PC-9 (cell line): ENCODE measurements at regions not wholly inside any gene's neighbourhood (a gene's known extent, or its start where the extent isn't known, plus 50 kb on each side); places are given as distances from the start of the nearest gene placed in this dataset.

Source experiments
- BruUV-seq: library from RNA; stranded (reverse); fragments of 400-500 nt; replicated peaks from 2 replicates; lab custom pipeline; 2021; lab: Mats Ljungman, UMichigan
- CTCF ChIA-PET: fragments of 300-600 bp; sonication (Branson Sonifier 250); formaldehyde crosslinking; loops from one replicate; lab custom pipeline; 2022; ENCODE audit warnings: antibody characterized with exemption; lab: Charles Lee
- POLR2A ChIA-PET: fragments of 300-600 bp; sonication (Branson Sonifier 250); formaldehyde crosslinking; loops from one replicate; lab custom pipeline; 2022; ENCODE audit warnings: antibody characterized with exemption; ENCODE audit not compliant: unreplicated experiment; lab: Charles Lee
- DNase-seq, 2 experiments: peaks; one replicate each; pipeline versions ENCODE4 v3.0.0 to v3.0.0-alpha.2; 2015 to 2022; ENCODE audit warnings: mixed read lengths in 1 of 2
- H2AFZ ChIP-seq: fragments of 200-600 bp; sonication (generic); 2 replicates; pipeline ENCODE4 v1.8.1; 2017; ENCODE audit warnings: antibody characterized with exemption
- H3F3A ChIP-seq: fragments of 200-600 bp; sonication (generic); 2 replicates; pipeline ENCODE4 v1.8.1; 2017; ENCODE audit warnings: antibody characterized with exemption, mild to moderate bottlenecking, low read depth; ENCODE audit not compliant: insufficient read depth
- H3K27ac ChIP-seq: fragments of 200-600 bp; sonication (generic); 2 replicates; pipeline ENCODE4 v1.6.1; 2016; ENCODE audit warnings: mixed run types
- H3K27me3 ChIP-seq: fragments of 200-600 bp; sonication (generic); 2 replicates; pipeline ENCODE4 v1.6.1; 2016; ENCODE audit warnings: low read depth, mixed run types; ENCODE audit not compliant: insufficient read depth
- H3K36me3 ChIP-seq: fragments of 200-600 bp; sonication (generic); 2 replicates; pipeline ENCODE4 v1.6.1; 2016; ENCODE audit warnings: low read depth, mixed run types
- H3K4me1 ChIP-seq: fragments of 200-600 bp; sonication (generic); replicated peaks from 2 replicates; pipeline ENCODE4 v1.6.1; 2016; ENCODE audit warnings: mixed run types; ENCODE audit not compliant: insufficient read depth
- H3K4me2 ChIP-seq: fragments of 200-600 bp; sonication (generic); 2 replicates; pipeline ENCODE4 v1.6.1; 2017; ENCODE audit warnings: mixed run types
- H3K4me3 ChIP-seq: fragments of 200-600 bp; sonication (generic); 2 replicates; pipeline ENCODE4 v1.6.1; 2016; ENCODE audit warnings: mixed run types
- H3K79me2 ChIP-seq: fragments of 200-600 bp; sonication (generic); 2 replicates; pipeline ENCODE4 v1.6.1; 2017; ENCODE audit warnings: low read depth, mixed run types
- H3K9me2 ChIP-seq: fragments of 200-600 bp; sonication (generic); 2 replicates; pipeline ENCODE4 v1.8.1; 2017; ENCODE audit warnings: mild to moderate bottlenecking; ENCODE audit not compliant: insufficient read depth
- H3K9me3 ChIP-seq: fragments of 200-600 bp; sonication (generic); 2 replicates; pipeline ENCODE4 v1.8.1; 2016; ENCODE audit warnings: low read depth; ENCODE audit not compliant: insufficient read depth
- H4K20me1 ChIP-seq: fragments of 200-600 bp; sonication (generic); 2 replicates; pipeline ENCODE4 v1.8.1; 2017; ENCODE audit not compliant: insufficient read depth
- CTCF ChIP-seq: fragments of 200-600 bp; sonication (generic); conservative IDR thresholded peaks from 2 replicates; pipeline ENCODE4 v1.6.1; 2017; ENCODE audit warnings: mixed run types, antibody characterized with exemption, mild to moderate bottlenecking, moderate library complexity
- EZH2 ChIP-seq: fragments of 200-600 bp; sonication (generic); IDR thresholded peaks from 2 replicates; pipeline ENCODE4 v1.8.0; 2017; ENCODE audit warnings: antibody characterized with exemption, low read depth
- intact Hi-C: fragments of 100-400 bp; cut with micrococcal nuclease; formaldehyde crosslinking; loops from one replicate; pipeline ENCODE4 v1.10.0; 2022; ENCODE audit not compliant: unreplicated experiment

- H3K9me3 ChIP-seq = no peaks in the 10 kb centered on the region
- DNase-seq = no peak
- H3K27me3 ChIP-seq = no peaks in the 10 kb centered on the region
- no peaks in the 10 kb centered on the region for H3K36me3 ChIP-seq
- H3K9me2 ChIP-seq = no peaks in the 10 kb centered on the region; the same call in 1 of the 2 replicates
- intact Hi-C loops = no loop called here
- ChIA-PET CTCF (no interaction called here), POLR2A (no interaction called here)
- TF ChIP-seq EZH2 (no peak), CTCF (no peak)
- no TSS peak for BruUV-seq
- H2AFZ ChIP-seq = no peak overlapping the region
- H3K79me2 ChIP-seq = no peaks in the 10 kb centered on the region
- no peaks in the 10 kb centered on the region for H3K4me1 ChIP-seq
- no peak overlapping the region for H3K4me3 ChIP-seq
- H3F3A ChIP-seq = no peaks in the 10 kb centered on the region
- H3K4me2 ChIP-seq = no peak overlapping the region
- H3K27ac ChIP-seq = no peak overlapping the region
- H4K20me1 ChIP-seq = no peaks in the 10 kb centered on the region
Measured at GRCh38 chr12:74963304-74963703, 246.3 kb downstream of the KCNC2 start.

GRCh38 chr12:74963867-74964331 lies 245.7 kb downstream of the KCNC2 start:
- H4K20me1 ChIP-seq = no peaks in the 10 kb centered on the region
- H3F3A ChIP-seq = no peaks in the 10 kb centered on the region
- POLR2A ChIA-PET = no interaction called here
- TF ChIP-seq EZH2 (no peak), CTCF (no peak)
- H3K79me2 ChIP-seq = no peaks in the 10 kb centered on the region
- no peaks in the 10 kb centered on the region for H3K4me1 ChIP-seq
- H3K4me2 ChIP-seq = no peak overlapping the region
- no TSS peak for BruUV-seq
- H3K36me3 ChIP-seq = no peaks in the 10 kb centered on the region
- H3K27ac ChIP-seq = no peak overlapping the region
- no peak overlapping the region for H2AFZ ChIP-seq
- CTCF ChIA-PET = no interaction called here
- intact Hi-C loops = no loop called here
- H3K4me3 ChIP-seq = no peak overlapping the region
- no peak for DNase-seq
- no peaks in the 10 kb centered on the region for H3K9me3 ChIP-seq
- no peaks in the 10 kb centered on the region; the same call in 1 of the 2 replicates for H3K9me2 ChIP-seq
- no peaks in the 10 kb centered on the region for H3K27me3 ChIP-seq

GRCh38 chr12:74964390-74964789 lies 245.2 kb downstream of the KCNC2 start:
- intact Hi-C loops = no loop called here
- no peaks in the 10 kb centered on the region for H3K9me3 ChIP-seq
- no peaks in the 10 kb centered on the region for H3K4me1 ChIP-seq
- H2AFZ ChIP-seq = no peak overlapping the region
- CTCF ChIA-PET = no interaction called here
- POLR2A ChIA-PET = no interaction called here
- H3K4me3 ChIP-seq = no peak overlapping the region
- no peaks in the 10 kb centered on the region for H3K27me3 ChIP-seq
- H3K27ac ChIP-seq = no peak overlapping the region
- H3K4me2 ChIP-seq = no peak overlapping the region
- BruUV-seq = no TSS peak
- no peaks in the 10 kb centered on the region for H3F3A ChIP-seq
- no peaks in the 10 kb centered on the region for H3K79me2 ChIP-seq
- no peaks in the 10 kb centered on the region for H4K20me1 ChIP-seq
- no peak for TF ChIP-seq EZH2
- H3K36me3 ChIP-seq = no peaks in the 10 kb centered on the region
- no peaks in the 10 kb centered on the region; the same call in 1 of the 2 replicates for H3K9me2 ChIP-seq
- DNase-seq = no peak

- H3F3A ChIP-seq = no peaks in the 10 kb centered on the region
- intact Hi-C loops = no loop called here
- ChIA-PET CTCF (no interaction called here), POLR2A (no interaction called here)
- H3K4me2 ChIP-seq = no peak overlapping the region
- no peak overlapping the region for H3K4me3 ChIP-seq
- H3K9me3 ChIP-seq = no peaks in the 10 kb centered on the region
- H2AFZ ChIP-seq = no peak overlapping the region
- H4K20me1 ChIP-seq = no peaks in the 10 kb centered on the region
- no peak for DNase-seq
- H3K36me3 ChIP-seq = no peaks in the 10 kb centered on the region
- TF ChIP-seq EZH2 (no peak), CTCF (no peak)
- H3K9me2 ChIP-seq = no peaks in the 10 kb centered on the region; the same call in 1 of the 2 replicates
- no peaks in the 10 kb centered on the region for H3K79me2 ChIP-seq
- no peaks in the 10 kb centered on the region for H3K27me3 ChIP-seq
- BruUV-seq = no TSS peak
- H3K27ac ChIP-seq = no peak overlapping the region
- H3K4me1 ChIP-seq = no peaks in the 10 kb centered on the region
Measured at GRCh38 chr12:74971201-74971600, 238.4 kb downstream of the KCNC2 start.
